GM12878 (cell line): ENCODE measurements at regions not wholly inside any gene's neighbourhood (a gene's known extent, or its start where the extent isn't known, plus 50 kb on each side); places are given as distances from the start of the nearest gene placed in this dataset.

Experiments used
- BCL11A ChIP-seq: IDR thresholded peaks from 2 replicates; pipeline ENCODE4 v1.6.1; 2011; ENCODE audit warnings: low read depth, low read length
- CTCF ChIP-seq, 3 experiments: IDR thresholded peaks in 2 of 3; conservative IDR thresholded peaks in 1 of 3; 2 replicates each; pipeline ENCODE4 v1.5.1; 2011; ENCODE audit warnings: low read depth in 3 of 3, low read length in 3 of 3, mild to moderate bottlenecking in 3 of 3, control low read depth in 2 of 3, moderate library complexity in 2 of 3, inconsistent platforms in 1 of 3, mixed read lengths in 1 of 3; ENCODE audit not compliant: control insufficient read depth in 2 of 3, insufficient read depth in 1 of 3; ENCODE audit errors: extremely low read depth in 1 of 3
- POLR2A ChIP-seq: IDR thresholded peaks from 2 replicates; pipeline ENCODE4 v1.6.1; 2011; ENCODE audit warnings: low read depth, mild to moderate bottlenecking, low read length
- POLR2AphosphoS5 ChIP-seq: IDR thresholded peaks from 2 replicates; pipeline ENCODE4 v1.6.1; 2011; ENCODE audit warnings: mild to moderate bottlenecking, low read length, inconsistent platforms
- RAD21 ChIP-seq: IDR thresholded peaks from 2 replicates; pipeline ENCODE4 v1.6.1; 2011; ENCODE audit warnings: mild to moderate bottlenecking, low read depth, low read length, moderate library complexity; ENCODE audit not compliant: insufficient read depth
- RUNX3 ChIP-seq: IDR thresholded peaks from 2 replicates; pipeline ENCODE4 v1.6.1; 2012; ENCODE audit warnings: low read length, inconsistent platforms
- SIN3A ChIP-seq: IDR thresholded peaks from 2 replicates; pipeline ENCODE4 v1.6.1; 2012; ENCODE audit warnings: low read depth, low read length, improper control_type of control experiment
- TAF1 ChIP-seq: IDR thresholded peaks from 2 replicates; pipeline ENCODE4 v1.6.1; 2011; ENCODE audit warnings: mild to moderate bottlenecking, low read depth, low read length, borderline replicate concordance

- TF ChIP-seq BCL11A, result no peak
- TF ChIP-seq RUNX3, result no peak
- TF ChIP-seq CTCF (IDR thresholded peaks at IDR 0.05 in 2 of 3, conservative IDR thresholded peaks at IDR 0.05 in 1 of 3; ENCODE audit: control insufficient read depth in 2 of 3, extremely low read depth in 1 of 3, insufficient read depth in 1 of 3, low read depth in 3 of 3, low read length in 3 of 3), result no peak
- no peak for TF ChIP-seq TAF1
- no peak for TF ChIP-seq POLR2A
- TF ChIP-seq POLR2AphosphoS5, result no peak
- TF ChIP-seq SIN3A, result no peak
- no peak for TF ChIP-seq RAD21
Measured at GRCh38 chr5:72673180-72673579, 143.3 kb upstream of the TNPO1 start.
